DND-41 (cell line): ENCODE measurements at regions not wholly inside any gene's neighbourhood (a gene's known extent, or its start where the extent isn't known, plus 50 kb on each side); places are given as distances from the start of the nearest gene placed in this dataset.

Experiments used
- CTCF ChIP-seq: IDR thresholded peaks from 2 replicates; pipeline ENCODE4 v1.5.1; 2012; ENCODE audit warnings: borderline replicate concordance, low read length, moderate library complexity, mild to moderate bottlenecking; ENCODE audit not compliant: poor library complexity, severe bottlenecking; ENCODE audit errors: extremely low read depth
- EZH2 ChIP-seq: IDR thresholded peaks from 3 replicates; pipeline ENCODE4 v1.6.1; 2012; ENCODE audit warnings: borderline replicate concordance, low read depth, mild to moderate bottlenecking, moderate library complexity, low read length, inconsistent platforms; ENCODE audit not compliant: severe bottlenecking

GRCh38 chr4:184284742-184285141, 67.1 kb upstream of the ENPP6 start:
- TF ChIP-seq CTCF, result no peak
- no peak for TF ChIP-seq EZH2
